Lower leg skin (tissue), 4 donors: ENCODE measurements at regions not wholly inside any gene's neighbourhood (a gene's known extent, or its start where the extent isn't known, plus 50 kb on each side); places are given as distances from the start of the nearest gene placed in this dataset.

Experiments used
- DNase-seq, 2 donors: peaks; one replicate each; pipeline ENCODE4 v3.0.0-alpha.2; 2019; ENCODE audit warnings: low spot score in 2 of 2
- H3K4me3 ChIP-seq: fragments of 200-600 bp; sonication (generic); 2 replicates; pipeline ENCODE4 v1.5.1; 2017; ENCODE audit warnings: mild to moderate bottlenecking, low read depth; ENCODE audit not compliant: poor library complexity, severe bottlenecking
- CTCF ChIP-seq, 3 donors: fragments of 450-650 bp; IDR thresholded peaks; one replicate each; pipeline ENCODE4 v1.5.1; 2016; ENCODE audit warnings: antibody characterized with exemption in 3 of 3, mild to moderate bottlenecking in 3 of 3, moderate library complexity in 2 of 3
- POLR2A ChIP-seq, 2 donors: fragments of 450-650 bp; IDR thresholded peaks; one replicate each; pipeline ENCODE4 v1.6.1; 2016 to 2017; ENCODE audit warnings: antibody characterized with exemption in 2 of 2, mild to moderate bottlenecking in 1 of 2, moderate library complexity in 1 of 2
- WGBS, 2 donors: methylation state at CpG; one replicate each; pipeline ENCODE4 v1.1.5; 2018; 5-methylcytosine and 5-hydroxymethylcytosine counted together
- intact Hi-C: fragments of 100-400 bp; cut with DNase I; formaldehyde crosslinking; loops from one replicate; pipeline ENCODE4 v1.15.0; 2023; ENCODE audit warnings: low total_unique reads

GRCh38 chr2:211133766-211134165 lies 577.4 kb downstream of the CPS1 start:
- no peak for DNase-seq
- WGBS, 2 donors, result 64 to 69% methylated on average over 1 of the region's 1 CpG
- no peak for TF ChIP-seq CTCF (IDR thresholded peaks at IDR 0.05)
- TF ChIP-seq POLR2A (IDR thresholded peaks at IDR 0.05), result no peak
- no peak overlapping the region for H3K4me3 ChIP-seq
- intact Hi-C loops, result no loop called here

- DNase-seq, result no peak
- intact Hi-C loops, result no loop called here
- WGBS, 2 donors, result 88 to 93% methylated on average over 4 to 5 of the region's 5 CpGs
- H3K4me3 ChIP-seq, result no peak overlapping the region
- TF ChIP-seq POLR2A (IDR thresholded peaks at IDR 0.05) (no peak), CTCF (IDR thresholded peaks at IDR 0.05) (no peak)
These were observed 582.2 kb downstream of the CPS1 start for GRCh38 chr2:211138551-211138950.

GRCh38 chr2:211141646-211142045 lies 585.2 kb downstream of the CPS1 start:
- TF ChIP-seq POLR2A (IDR thresholded peaks at IDR 0.05) (no peak), CTCF (IDR thresholded peaks at IDR 0.05) (no peak)
- no peak for DNase-seq
- WGBS, 2 donors, result 69 to 89% methylated on average over 4 of the region's 4 CpGs
- intact Hi-C loops, result no loop called here
- no peak overlapping the region for H3K4me3 ChIP-seq

GRCh38 chr2:211144078-211144477 lies 587.7 kb downstream of the CPS1 start:
- intact Hi-C loops, result no loop called here
- no peak for DNase-seq
- H3K4me3 ChIP-seq, result no peak overlapping the region
- no peak for TF ChIP-seq CTCF (IDR thresholded peaks at IDR 0.05)
- TF ChIP-seq POLR2A (IDR thresholded peaks at IDR 0.05), result no peak

- no peak for DNase-seq
- intact Hi-C loops, result no loop called here
- TF ChIP-seq POLR2A (IDR thresholded peaks at IDR 0.05) (no peak), CTCF (IDR thresholded peaks at IDR 0.05) (no peak)
- 80% methylated on average over 4 of the region's 4 CpGs for WGBS, 2 donors
- H3K4me3 ChIP-seq, result no peak overlapping the region
These were observed 588.7 kb downstream of the CPS1 start for GRCh38 chr2:211144974-211145665.

GRCh38 chr2:211149731-211150130 lies 593.3 kb downstream of the CPS1 start:
- TF ChIP-seq POLR2A (IDR thresholded peaks at IDR 0.05) (no peak), CTCF (IDR thresholded peaks at IDR 0.05) (no peak)

More at GRCh38 chr2:211149731-211150130, 593.3 kb downstream of the CPS1 start:
- WGBS, 2 donors, result 92 to 94% methylated on average over 3 of the region's 3 CpGs
- H3K4me3 ChIP-seq, result no peak overlapping the region
- no peak for DNase-seq
- intact Hi-C loops, result no loop called here
